ENCODE measurements at regions not wholly inside any gene's neighbourhood (a gene's known extent, or its start where the extent isn't known, plus 50 kb on each side); places are given as distances from the start of the nearest gene placed in this dataset.

GRCh38 chr16:72282362-72282761, 110.4 kb upstream of the PMFBP1 start:
- Histone ChIP-seq H3K79me2 (ENCODE audit: insufficient read depth, low read length) (no peaks in the 10 kb centered on the region), H3F3A (ENCODE audit: insufficient read depth, low read length) (no peaks in the 10 kb centered on the region), H3K4me3 (ENCODE audit: low read depth, low read length, poor library complexity, severe bottlenecking) (no peak overlapping the region), H3K27ac (ENCODE audit: low read depth, low read length, poor library complexity, severe bottlenecking) (no peak overlapping the region), H3K9me3 (ENCODE audit: low read length) (no peaks in the 10 kb centered on the region), H2AFZ (ENCODE audit: low read length) (no peak overlapping the region), H3K9ac (ENCODE audit: low read length) (no peak overlapping the region), H3K36me3 (ENCODE audit: insufficient read depth, low read length) (no peaks in the 10 kb centered on the region), H3K9me2 (ENCODE audit: low read depth, low read length) (no peaks in the 10 kb centered on the region), H3K4me1 (ENCODE audit: insufficient read depth, low read length, severe bottlenecking) (no peaks in the 10 kb centered on the region), H3K27me3 (ENCODE audit: insufficient read depth, low read length) (no peaks in the 10 kb centered on the region), H4K20me1 (ENCODE audit: insufficient read depth, low read length) (no peaks in the 10 kb centered on the region), H3K4me2 (ENCODE audit: low read length) (no peak overlapping the region)
- no peak for TF ChIP-seq EZH2 (IDR thresholded peaks at IDR 0.05; ENCODE audit: borderline replicate concordance, low read length)
- no peak for TF ChIP-seq CTCF (IDR thresholded peaks at IDR 0.05; ENCODE audit: low read length)

GRCh38 chr16:72278301-72278700, 106.3 kb upstream of the PMFBP1 start:
- Histone ChIP-seq H3K9me2 (ENCODE audit: low read depth, low read length) (no peaks in the 10 kb centered on the region), H2AFZ (ENCODE audit: low read length) (no peak overlapping the region), H3K27ac (ENCODE audit: low read depth, low read length, poor library complexity, severe bottlenecking) (no peak overlapping the region), H3K79me2 (ENCODE audit: insufficient read depth, low read length) (no peaks in the 10 kb centered on the region), H3K4me1 (ENCODE audit: insufficient read depth, low read length, severe bottlenecking) (no peaks in the 10 kb centered on the region), H3K4me2 (ENCODE audit: low read length) (no peak overlapping the region), H3K9me3 (ENCODE audit: low read length) (no peaks in the 10 kb centered on the region), H3K36me3 (ENCODE audit: insufficient read depth, low read length) (no peaks in the 10 kb centered on the region), H3F3A (ENCODE audit: insufficient read depth, low read length) (no peaks in the 10 kb centered on the region), H3K27me3 (ENCODE audit: insufficient read depth, low read length) (no peaks in the 10 kb centered on the region), H3K4me3 (ENCODE audit: low read depth, low read length, poor library complexity, severe bottlenecking) (no peak overlapping the region), H3K9ac (ENCODE audit: low read length) (no peak overlapping the region), H4K20me1 (ENCODE audit: insufficient read depth, low read length) (no peaks in the 10 kb centered on the region)
- no peak for TF ChIP-seq CTCF (IDR thresholded peaks at IDR 0.05; ENCODE audit: low read length)

- H3K4me2 ChIP-seq (ENCODE audit: low read length): no peak overlapping the region
- H2AFZ ChIP-seq (ENCODE audit: low read length): no peak overlapping the region
- no peaks in the 10 kb centered on the region for H4K20me1 ChIP-seq (ENCODE audit: insufficient read depth, low read length)
- no peaks in the 10 kb centered on the region for H3F3A ChIP-seq (ENCODE audit: insufficient read depth, low read length)
- H3K9me3 ChIP-seq (ENCODE audit: low read length): no peaks in the 10 kb centered on the region
- H3K27me3 ChIP-seq (ENCODE audit: insufficient read depth, low read length): no peaks in the 10 kb centered on the region
- H3K9me2 ChIP-seq (ENCODE audit: low read depth, low read length): no peaks in the 10 kb centered on the region
- no peaks in the 10 kb centered on the region for H3K79me2 ChIP-seq (ENCODE audit: insufficient read depth, low read length)
- no peaks in the 10 kb centered on the region for H3K4me1 ChIP-seq (ENCODE audit: insufficient read depth, low read length, severe bottlenecking)
- H3K4me3 ChIP-seq (ENCODE audit: low read depth, low read length, poor library complexity, severe bottlenecking): no peak overlapping the region
- no peak overlapping the region for H3K27ac ChIP-seq (ENCODE audit: low read depth, low read length, poor library complexity, severe bottlenecking)
- TF ChIP-seq CTCF (IDR thresholded peaks at IDR 0.05; ENCODE audit: low read length) (no peak), EZH2 (IDR thresholded peaks at IDR 0.05; ENCODE audit: borderline replicate concordance, low read length) (no peak)
- no peak overlapping the region for H3K9ac ChIP-seq (ENCODE audit: low read length)
- H3K36me3 ChIP-seq (ENCODE audit: insufficient read depth, low read length): no peaks in the 10 kb centered on the region
These were observed 105.8 kb upstream of the PMFBP1 start for GRCh38 chr16:72277749-72278148.

All from OCI-LY1 (cell line).